Astrocyte (in vitro differentiated cells and primary cell): ENCODE measurements at regions not wholly inside any gene's neighbourhood (a gene's known extent, or its start where the extent isn't known, plus 50 kb on each side); places are given as distances from the start of the nearest gene placed in this dataset.

Source experiments
- CTCF ChIP-seq: IDR thresholded peaks from 2 replicates; pipeline ENCODE4 v1.5.1; 2011; ENCODE audit warnings: low read depth, mild to moderate bottlenecking, inconsistent platforms, low read length, moderate library complexity; ENCODE audit not compliant: insufficient read depth
- EZH2 ChIP-seq: IDR thresholded peaks from 2 replicates; pipeline ENCODE4 v1.6.1; 2012; ENCODE audit warnings: mild to moderate bottlenecking, low read length, inconsistent platforms; ENCODE audit not compliant: insufficient read depth

DNA sequence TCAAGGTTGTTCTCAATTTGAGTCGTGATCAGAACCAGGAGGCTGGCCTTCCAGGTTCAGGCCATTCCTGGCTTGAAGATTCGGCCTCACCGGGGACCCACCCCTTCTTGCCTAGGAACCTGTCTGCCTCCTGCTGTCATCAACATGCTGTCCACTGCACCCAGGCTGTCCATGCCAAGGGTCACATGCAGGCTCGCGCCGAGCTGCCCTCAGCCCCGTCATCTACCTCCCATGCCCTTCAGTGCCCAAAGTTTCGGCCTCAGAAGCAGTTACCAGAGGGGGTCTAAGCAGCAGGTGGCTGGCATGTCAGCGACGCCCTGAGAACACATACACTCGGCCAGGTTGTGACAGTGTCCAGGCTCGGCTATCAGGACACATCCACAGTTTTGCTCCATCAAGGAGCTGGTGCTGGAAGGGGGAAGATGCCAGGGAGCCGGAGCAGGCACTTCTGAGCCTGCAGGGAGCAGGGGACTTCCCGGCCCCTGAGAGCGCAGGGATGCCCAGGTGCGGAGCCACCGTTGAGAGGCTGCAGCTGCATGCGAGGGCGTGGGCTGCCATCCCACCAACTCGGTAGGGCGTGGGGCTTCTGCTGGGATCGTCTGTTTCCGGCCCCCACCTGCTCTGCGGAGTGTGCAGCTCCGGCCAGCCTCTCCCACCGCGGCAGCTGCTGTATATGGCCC lies 590.9 kb upstream of the SLITRK5 start:
- TF ChIP-seq CTCF (no peak), EZH2 (no peak)
